SH-SY5Y (cell line): ENCODE measurements at regions not wholly inside any gene's neighbourhood (a gene's known extent, or its start where the extent isn't known, plus 50 kb on each side); places are given as distances from the start of the nearest gene placed in this dataset.

Experiments used
- GATA2 ChIP-seq: IDR thresholded peaks from 2 replicates; pipeline ENCODE4 v1.6.1; 2011; ENCODE audit warnings: mild to moderate bottlenecking, low read depth, low read length
- GATA3 ChIP-seq: IDR thresholded peaks from 2 replicates; pipeline ENCODE4 v1.6.1; 2011; ENCODE audit warnings: low read depth, mild to moderate bottlenecking, low read length, moderate library complexity

GRCh38 chr6:44631968-44632367 lies 244.5 kb downstream of the CDC5L start:
- TF ChIP-seq GATA3 (no peak), GATA2 (no peak)
